ENCODE measurements at regions not wholly inside any gene's neighbourhood (a gene's known extent, or its start where the extent isn't known, plus 50 kb on each side); places are given as distances from the start of the nearest gene placed in this dataset.

- FAIRE-seq (no peak), DNase-seq (ENCODE audit: insufficient read length, low spot score) (no peak)
- TF ChIP-seq CTCF (IDR thresholded peaks at IDR 0.05; ENCODE audit: insufficient read depth, missing control alignments) = no peak
These were observed 250.4 kb upstream of the GIMD1 start for GRCh38 chr4:106618956-106619355.

GRCh38 chr4:106615961-106616360 lies 247.4 kb upstream of the GIMD1 start:
- FAIRE-seq = no peak
- no peak for DNase-seq (ENCODE audit: insufficient read length, low spot score)

GRCh38 chr4:106615410-106615945 lies 246.9 kb upstream of the GIMD1 start:
- DNase-seq (ENCODE audit: insufficient read length, low spot score) (no peak), FAIRE-seq (no peak)
- TF ChIP-seq CTCF (IDR thresholded peaks at IDR 0.05; ENCODE audit: insufficient read depth, missing control alignments) = no peak

More at GRCh38 chr4:106615961-106616360, 247.4 kb upstream of the GIMD1 start:
- no peak for TF ChIP-seq CTCF (IDR thresholded peaks at IDR 0.05; ENCODE audit: insufficient read depth, missing control alignments)

- DNase-seq (ENCODE audit: insufficient read length, low spot score) (no peak), FAIRE-seq (no peak)
- TF ChIP-seq CTCF (IDR thresholded peaks at IDR 0.05; ENCODE audit: insufficient read depth, missing control alignments) = no peak
These were observed 245.9 kb upstream of the GIMD1 start for GRCh38 chr4:106614441-106614840.

- TF ChIP-seq CTCF (IDR thresholded peaks at IDR 0.05; ENCODE audit: insufficient read depth, missing control alignments) = no peak
- FAIRE-seq (no peak), DNase-seq (ENCODE audit: insufficient read length, low spot score) (no peak)
These were observed 241.3 kb upstream of the GIMD1 start for GRCh38 chr4:106609917-106610316.

GRCh38 chr4:106607558-106607957 lies 239.0 kb upstream of the GIMD1 start:
- no peak for TF ChIP-seq CTCF (IDR thresholded peaks at IDR 0.05; ENCODE audit: insufficient read depth, missing control alignments)
- DNase-seq (ENCODE audit: insufficient read length, low spot score) (no peak), FAIRE-seq (no peak)

GRCh38 chr4:106604319-106605051 lies 235.9 kb upstream of the GIMD1 start:
- no peak for DNase-seq (ENCODE audit: insufficient read length, low spot score)
- FAIRE-seq = no peak
- TF ChIP-seq CTCF (IDR thresholded peaks at IDR 0.05; ENCODE audit: insufficient read depth, missing control alignments) = no peak

Measured in D721Med (cell line).